ENCODE measurements at regions not wholly inside any gene's neighbourhood (a gene's known extent, or its start where the extent isn't known, plus 50 kb on each side); places are given as distances from the start of the nearest gene placed in this dataset.

DNA sequence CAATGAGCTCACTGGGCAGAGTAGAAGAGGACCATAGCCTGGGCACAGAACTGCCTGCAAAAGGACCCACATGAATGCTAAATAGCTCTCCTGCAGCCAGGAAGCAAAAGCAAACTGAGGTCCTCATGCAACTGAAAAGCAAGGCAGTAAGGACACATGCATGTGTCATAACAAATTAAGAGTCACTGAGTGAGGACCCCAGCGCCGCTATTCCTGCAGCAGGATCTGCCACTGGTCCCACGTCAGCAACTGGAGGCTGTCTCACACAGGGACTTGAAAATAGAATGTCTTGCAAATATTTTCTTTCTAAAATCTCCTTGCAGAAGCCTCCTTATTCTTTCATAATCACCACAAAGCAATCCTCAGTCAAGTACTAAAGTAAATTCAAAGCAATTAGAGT is 559.6 kb upstream of the DAB1 start:
- no peak for DNase-seq

DNA sequence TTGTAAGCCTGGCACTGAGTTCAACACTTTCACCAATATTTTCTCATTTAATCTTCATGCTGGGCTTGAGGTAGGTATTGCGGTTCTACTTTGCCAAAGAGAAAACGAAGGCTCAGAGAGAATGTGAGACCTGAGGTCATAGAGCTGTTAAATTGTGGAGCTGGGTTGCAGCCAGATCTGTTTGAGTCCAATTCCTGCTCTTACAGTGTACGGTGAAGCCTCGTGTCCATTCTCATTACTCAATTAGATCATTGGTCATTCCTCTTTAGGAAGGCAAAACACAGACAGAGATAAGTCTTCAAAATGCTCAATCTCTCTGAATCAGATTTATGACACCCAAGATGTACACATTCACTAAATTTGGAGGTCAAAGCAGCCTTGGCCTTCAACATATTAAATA is 559.0 kb upstream of the DAB1 start:
- no peak for DNase-seq

GRCh38 chr1:57976216-57976615 is 552.4 kb upstream of the DAB1 start:
- no peak for DNase-seq

DNA sequence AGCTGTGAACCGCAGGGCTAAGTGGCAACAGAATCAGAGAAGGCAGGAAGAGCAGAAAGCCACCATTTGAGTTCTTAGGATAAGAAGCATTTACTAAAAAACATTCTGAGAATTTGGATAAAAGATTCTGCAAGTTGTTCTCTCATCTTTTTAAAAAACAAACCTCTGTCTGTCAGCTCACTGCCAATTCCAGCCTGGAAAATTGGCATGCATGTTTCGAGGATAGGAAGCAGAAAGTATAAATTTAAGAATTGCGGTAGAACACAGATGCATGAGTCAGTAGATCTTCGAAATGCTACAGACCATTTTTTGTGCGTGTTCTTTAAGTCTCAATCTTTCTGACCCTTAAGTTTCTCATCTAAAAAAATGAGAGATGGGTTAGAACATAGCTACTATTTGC is 544.5 kb upstream of the DAB1 start:
- no peak for DNase-seq

DNA sequence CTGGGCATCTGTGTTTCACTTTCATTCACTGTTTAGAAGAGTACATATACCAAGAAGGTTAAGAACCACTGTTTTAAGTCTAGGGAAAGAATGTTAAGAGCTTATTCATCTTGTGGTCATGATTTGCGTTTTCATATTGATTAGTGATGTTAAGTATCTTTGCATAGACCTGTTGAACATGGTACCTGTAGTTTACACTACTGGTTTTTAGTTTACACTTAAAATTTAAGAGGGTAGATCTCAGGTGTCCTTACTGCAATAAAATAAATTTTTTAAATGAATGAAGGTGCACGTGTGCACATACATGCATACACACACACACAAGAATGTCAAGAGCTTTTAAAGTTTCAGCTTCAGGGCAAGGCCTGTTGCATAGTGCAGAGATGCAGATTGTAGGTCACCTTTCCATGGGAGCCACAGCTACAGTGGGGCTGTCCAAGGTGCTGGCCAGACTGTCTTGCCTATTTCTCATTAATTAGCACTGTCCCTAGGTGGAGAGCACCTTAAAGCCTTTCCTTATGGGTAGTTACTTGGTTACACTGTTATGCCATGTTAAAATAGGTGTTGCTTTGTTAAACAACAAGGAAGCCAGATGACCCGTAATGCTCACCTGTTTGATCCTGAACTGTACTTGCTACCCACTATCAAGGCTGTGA is 543.0 kb upstream of the DAB1 start:
- no peak for DNase-seq

DNA sequence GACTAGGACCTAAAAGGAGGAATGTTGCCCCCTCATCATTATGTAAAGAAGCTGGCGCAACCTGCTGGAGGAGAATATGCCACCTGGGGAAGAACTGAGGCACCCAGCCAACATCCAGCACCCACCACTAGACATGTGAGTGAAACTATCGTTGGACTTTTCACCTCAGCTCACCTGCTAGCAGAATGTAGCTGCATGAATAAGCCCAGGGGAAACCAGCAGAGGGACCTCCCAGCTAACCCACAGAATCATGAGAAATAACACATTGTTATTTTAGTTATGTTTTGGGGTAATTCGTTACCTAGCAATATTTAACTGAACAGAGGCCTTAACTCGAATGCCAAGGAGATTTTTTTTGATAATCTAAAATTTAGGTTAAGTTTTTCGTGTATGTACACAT is 542.5 kb upstream of the DAB1 start:
- no peak for DNase-seq

GRCh38 chr1:57963581-57963980 is 539.7 kb upstream of the DAB1 start:
- DNase-seq: no peak

GRCh38 chr1:57959531-57960241 is 535.8 kb upstream of the DAB1 start:
- no peak for DNase-seq

GRCh38 chr1:57957576-57957975 is 533.7 kb upstream of the DAB1 start:
- no peak for DNase-seq

DNA sequence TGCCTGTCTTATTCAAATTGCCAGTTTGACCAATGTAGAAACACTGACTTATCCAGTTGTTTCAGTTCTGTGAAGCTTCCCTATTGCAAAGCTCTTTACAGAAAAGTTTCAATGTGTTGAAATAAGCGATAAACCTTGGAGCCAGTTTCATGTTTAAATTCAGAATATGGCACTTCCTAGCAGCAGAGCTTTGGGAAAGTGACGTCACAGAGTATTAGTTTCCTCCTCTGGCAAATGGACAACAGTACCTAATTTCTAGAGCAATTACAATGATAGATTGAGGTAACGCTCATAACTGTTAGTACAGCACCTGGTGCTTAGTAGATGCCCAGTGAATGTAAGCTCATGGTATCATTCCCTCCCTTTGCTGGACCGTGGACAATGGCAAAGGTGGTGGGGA is 527.5 kb upstream of the DAB1 start:
- DNase-seq: no peak

- DNase-seq: no peak
These were observed 525.3 kb upstream of the DAB1 start for GRCh38 chr1:57949168-57949567.

DNA sequence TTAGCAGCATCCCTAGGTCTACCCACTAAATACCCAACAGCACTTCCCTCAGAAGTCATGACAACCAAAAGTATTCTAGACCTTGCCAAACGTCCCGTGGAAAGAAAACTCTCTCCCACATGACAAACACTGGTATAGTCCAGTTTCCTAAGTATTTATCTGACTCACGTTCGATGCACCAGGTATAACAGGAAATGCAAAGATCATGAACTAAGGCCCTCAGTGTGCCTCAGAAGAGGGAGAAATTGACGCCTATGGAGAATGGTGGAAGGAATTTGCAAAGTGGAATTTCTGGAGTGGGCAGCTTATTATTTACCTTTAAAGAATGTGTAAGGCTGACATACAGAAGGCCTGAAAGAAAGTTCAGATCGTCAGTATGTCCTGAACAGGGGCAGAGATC is 523.6 kb upstream of the DAB1 start:
- no peak for DNase-seq

- DNase-seq: no peak
These were observed 521.2 kb upstream of the DAB1 start for GRCh38 chr1:57945045-57945444.

GRCh38 chr1:57943365-57943764 is 519.5 kb upstream of the DAB1 start:
- no peak for DNase-seq

GRCh38 chr1:57934745-57935144 is 510.9 kb upstream of the DAB1 start:
- no peak for DNase-seq

- no peak for DNase-seq
These were observed 503.1 kb upstream of the DAB1 start for GRCh38 chr1:57927003-57927402.

DNA sequence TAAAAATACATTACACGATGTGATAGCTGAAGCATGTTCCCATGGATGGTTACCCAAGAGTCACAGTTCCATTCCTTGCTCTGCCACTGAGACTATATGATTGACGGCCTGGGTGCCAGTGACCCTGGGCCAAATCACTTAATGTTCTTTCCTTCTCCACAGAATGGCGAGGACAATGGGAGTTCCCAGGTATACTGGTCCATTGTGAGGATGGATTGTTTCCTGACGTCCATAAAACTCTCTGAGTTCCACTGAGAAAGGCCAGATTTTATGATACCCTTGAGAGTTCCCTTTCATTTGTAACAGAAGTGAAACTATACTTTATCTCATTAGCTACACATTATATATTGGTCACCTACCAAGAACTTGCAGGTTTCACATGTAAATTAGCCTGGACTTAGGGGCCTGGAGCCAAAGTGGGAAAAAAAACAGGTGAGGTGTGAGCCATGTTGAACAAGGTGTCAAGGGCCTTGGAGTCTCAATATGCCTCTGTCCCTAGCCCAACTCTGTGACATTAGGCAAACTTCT is 502.2 kb upstream of the DAB1 start:
- no peak for DNase-seq

DNA sequence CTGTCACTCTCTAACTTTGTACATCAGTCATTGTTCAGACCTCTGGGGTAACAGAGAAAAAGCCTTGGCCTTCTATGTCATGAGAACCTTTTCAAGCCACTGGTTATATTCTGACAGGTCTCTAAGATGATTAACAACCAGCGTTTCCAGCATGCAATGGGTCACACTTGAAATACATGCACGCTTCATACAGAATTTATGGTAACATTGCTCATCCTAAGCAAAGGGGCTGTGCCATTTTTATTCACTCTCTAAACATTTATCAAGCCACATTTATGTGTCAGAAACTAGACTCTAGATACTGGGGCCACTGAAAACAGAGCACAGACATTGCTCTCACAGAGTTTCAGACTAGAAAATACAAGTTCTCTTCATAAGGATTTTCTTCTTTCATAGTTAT is 501.4 kb upstream of the DAB1 start:
- no peak for DNase-seq

DNA sequence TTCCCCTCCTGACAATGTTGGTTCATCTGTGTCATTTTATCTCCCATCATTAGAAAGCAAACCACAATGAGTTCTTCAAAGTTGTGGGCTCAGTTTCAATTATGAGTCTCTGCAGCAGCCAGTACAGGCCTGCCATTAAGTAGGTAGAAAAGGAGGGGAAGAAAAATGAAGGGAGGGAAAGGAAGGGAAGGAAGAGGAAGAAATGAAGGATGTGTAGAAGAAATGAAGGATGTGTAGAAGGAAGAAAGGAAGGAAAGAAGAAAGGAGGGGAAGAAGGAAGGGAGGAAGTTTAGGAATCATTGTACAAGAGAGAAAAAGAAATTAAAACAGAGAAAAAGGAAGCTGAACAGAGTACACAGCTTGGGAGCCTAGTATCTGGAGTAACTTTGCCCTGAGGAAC is 498.3 kb upstream of the DAB1 start:
- DNase-seq: no peak

- DNase-seq: no peak
These were observed 492.2 kb upstream of the DAB1 start for GRCh38 chr1:57916041-57916440.

- no peak for DNase-seq
These were observed 487.6 kb upstream of the DAB1 start for GRCh38 chr1:57911427-57911826.

DNA sequence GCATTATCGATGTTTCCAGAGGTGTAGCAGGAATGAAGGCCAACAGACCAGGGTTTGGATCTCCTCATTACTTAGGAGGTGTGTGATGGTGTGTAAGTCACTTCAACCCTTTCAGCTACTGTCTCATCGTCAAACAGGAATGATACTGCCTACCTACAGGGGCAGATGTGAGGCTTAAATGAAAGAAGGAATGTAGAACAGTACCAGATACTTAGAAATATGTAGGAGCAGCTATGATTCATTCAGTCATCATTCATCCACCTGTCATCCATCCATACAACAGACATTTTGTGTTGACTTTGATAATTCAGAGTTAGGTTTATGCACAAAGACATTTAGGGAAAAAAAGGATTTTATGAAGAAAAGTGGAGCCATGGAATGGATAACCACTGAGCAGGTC is 486.9 kb upstream of the DAB1 start:
- DNase-seq: no peak

- no peak for DNase-seq
These were observed 486.4 kb upstream of the DAB1 start for GRCh38 chr1:57910305-57910704.

DNA sequence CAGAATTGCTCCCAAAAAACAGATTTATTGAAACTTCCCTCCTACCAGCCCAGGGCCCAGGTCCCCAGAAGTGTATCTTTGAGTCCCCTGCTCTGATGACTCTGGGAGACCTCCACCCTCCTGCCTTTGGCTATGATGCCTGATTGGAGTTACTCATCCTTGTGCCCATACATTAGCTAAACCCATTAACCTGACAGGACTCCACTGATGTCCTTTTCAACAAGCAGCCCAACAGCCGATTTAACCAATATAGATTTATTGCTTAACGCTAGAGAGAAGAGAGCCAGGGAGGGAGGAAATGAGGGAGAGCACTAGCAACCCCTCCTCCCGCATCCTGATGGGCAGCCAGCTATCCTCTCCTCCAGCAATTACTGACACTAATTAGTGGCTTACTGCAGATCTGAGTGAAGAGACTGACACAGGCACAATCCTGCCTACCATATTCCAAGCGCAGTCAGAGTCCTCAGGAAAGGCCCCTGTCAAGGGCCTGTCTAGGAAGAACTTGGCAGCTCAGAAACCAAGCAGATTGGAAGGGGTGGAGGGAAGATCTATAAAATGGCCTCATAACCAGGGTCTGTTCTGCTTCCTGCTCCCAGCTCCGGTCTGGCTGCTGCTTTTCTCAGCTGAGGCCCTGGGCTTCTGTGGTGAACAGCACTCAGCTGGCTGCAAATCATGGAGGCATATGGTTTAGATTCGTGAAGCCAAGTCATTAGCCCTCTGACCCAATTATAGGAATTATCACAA is 484.5 kb upstream of the DAB1 start:
- DNase-seq: no peak
